ENCODE measurements at regions not wholly inside any gene's neighbourhood (a gene's known extent, or its start where the extent isn't known, plus 50 kb on each side); places are given as distances from the start of the nearest gene placed in this dataset.
"Not testable (repeated sequence)": the region's sequence is repeated elsewhere in the genome, so short reads cannot be mapped to it uniquely, and the experiment has no call there.

DNA sequence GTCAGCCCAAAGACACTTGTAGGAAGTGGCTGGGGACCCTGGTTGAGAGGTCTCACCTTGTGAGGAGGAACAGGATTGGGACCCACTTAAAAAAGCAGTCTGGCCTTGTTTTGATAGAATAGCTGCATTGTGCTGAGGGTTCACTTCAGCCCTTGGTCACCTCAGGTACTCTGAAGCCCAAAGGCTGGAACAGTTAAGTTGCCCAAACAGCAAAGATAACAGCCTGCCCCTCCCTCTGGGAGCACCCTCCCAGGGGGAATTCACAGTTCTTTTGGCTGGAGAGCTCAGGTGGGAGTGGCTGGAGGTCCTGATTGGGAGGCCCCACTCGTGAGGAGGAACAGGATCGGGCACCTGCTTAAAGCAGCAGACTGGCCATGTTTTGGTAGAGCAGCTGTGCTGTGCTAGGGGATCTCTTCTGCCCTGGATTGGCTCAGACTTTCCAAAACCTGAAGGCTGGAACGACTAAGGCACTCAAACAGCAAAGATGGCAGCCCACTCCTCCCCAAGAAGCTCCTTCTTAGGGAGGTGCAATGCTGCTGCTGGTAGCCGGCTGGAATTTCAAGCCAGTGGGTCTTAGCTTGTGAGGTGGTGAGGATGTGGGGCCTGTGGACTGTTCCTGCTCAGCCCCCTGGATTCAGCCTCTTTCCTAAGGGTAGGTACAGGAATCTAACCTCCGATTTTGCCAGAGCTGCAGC is 143.8 kb upstream of the SLC38A2 start:
- TF ChIP-seq CTCF (IDR thresholded peaks at IDR 0.05) (no peak), ZFX (IDR thresholded peaks at IDR 0.05; ENCODE audit: borderline replicate concordance) (no peak)
- no peak overlapping the region for H3K27ac ChIP-seq

GRCh38 chr12:46515829-46516228 is 143.3 kb upstream of the SLC38A2 start:
- TF ChIP-seq CTCF (IDR thresholded peaks at IDR 0.05): no peak
- no peak for TF ChIP-seq ZFX (IDR thresholded peaks at IDR 0.05; ENCODE audit: borderline replicate concordance)
- no peak overlapping the region for H3K27ac ChIP-seq

DNA sequence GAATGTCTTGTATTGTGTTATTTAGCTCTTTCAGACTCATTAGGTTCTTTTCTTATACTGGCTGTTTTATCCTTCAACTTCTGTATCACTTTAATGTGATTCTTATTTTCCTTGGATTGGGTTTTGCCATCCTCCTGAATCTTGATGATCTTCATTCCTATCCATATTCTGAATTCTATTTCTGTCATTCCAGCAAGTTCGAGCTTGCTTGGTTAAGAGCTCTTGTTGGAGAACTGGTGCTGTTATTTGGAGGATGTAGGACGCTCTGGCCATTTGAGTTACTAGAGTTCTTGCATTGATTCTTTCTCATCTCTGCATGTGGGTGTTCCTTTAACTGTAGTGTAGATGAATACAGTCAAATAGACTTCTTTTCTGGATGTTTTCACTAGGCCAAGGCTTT is 142.3 kb upstream of the SLC38A2 start:
- TF ChIP-seq CTCF (IDR thresholded peaks at IDR 0.05) (no peak), ZFX (IDR thresholded peaks at IDR 0.05; ENCODE audit: borderline replicate concordance) (no peak)
- no peak overlapping the region for H3K27ac ChIP-seq

- not testable (repeated sequence) for H3K27ac ChIP-seq
Measured at GRCh38 chr12:46510257-46510656, 137.7 kb upstream of the SLC38A2 start.

GRCh38 chr12:46509135-46509534 is 136.6 kb upstream of the SLC38A2 start:
- no peak for TF ChIP-seq ZFX (IDR thresholded peaks at IDR 0.05; ENCODE audit: borderline replicate concordance)
- TF ChIP-seq CTCF (IDR thresholded peaks at IDR 0.05): no peak
- H3K27ac ChIP-seq: peak overlapping the region; percentile 24; the same call in 1 of the 2 replicates

- TF ChIP-seq ZFX (IDR thresholded peaks at IDR 0.05; ENCODE audit: borderline replicate concordance) (no peak), CTCF (IDR thresholded peaks at IDR 0.05) (no peak)
- H3K27ac ChIP-seq: peak overlapping the region; percentile 24; the same call in 1 of the 2 replicates
Measured at GRCh38 chr12:46508651-46509050, 136.1 kb upstream of the SLC38A2 start.

DNA sequence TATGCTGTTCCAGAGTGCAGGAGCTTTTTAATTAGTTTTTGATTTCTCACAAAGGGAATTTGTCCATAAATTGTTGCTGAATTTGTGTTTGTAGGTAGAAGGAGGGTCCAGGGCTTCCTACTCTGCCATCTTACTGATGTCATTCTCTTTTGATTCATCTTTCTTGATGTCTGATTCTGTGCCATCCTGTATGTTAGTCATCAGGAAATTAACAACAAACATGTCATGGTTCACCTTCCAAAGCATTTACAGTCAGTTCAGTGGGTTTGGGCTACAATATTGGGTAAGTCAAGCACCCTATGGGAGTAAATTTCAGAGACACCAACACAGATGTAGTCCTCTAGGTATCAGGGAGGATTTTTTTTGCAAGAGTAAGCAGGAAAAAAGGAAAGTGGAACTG is 135.2 kb upstream of the SLC38A2 start:
- H3K27ac ChIP-seq: no peak overlapping the region
- TF ChIP-seq ZFX (IDR thresholded peaks at IDR 0.05; ENCODE audit: borderline replicate concordance): no peak
- no peak for TF ChIP-seq CTCF (IDR thresholded peaks at IDR 0.05)

DNA sequence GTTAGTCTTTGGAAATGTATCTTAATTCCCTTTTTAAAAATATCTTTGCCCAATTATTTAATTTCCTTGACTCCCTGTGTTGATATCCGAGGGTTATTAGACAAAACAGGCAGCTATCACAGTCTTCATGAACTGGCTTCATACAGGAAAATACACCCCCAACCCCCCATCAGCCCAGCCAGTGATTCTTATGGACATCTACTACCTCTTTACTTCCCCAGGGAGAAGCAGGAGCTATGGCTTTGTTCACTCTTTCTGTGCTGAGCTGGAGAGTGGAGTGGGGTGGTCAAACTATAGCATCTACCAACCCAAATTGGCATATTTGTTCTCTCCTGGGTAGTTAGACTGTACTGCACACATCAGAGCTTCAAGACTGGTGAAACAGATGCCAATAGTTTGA is 134.4 kb upstream of the SLC38A2 start:
- H3K27ac ChIP-seq: no peak overlapping the region
- no peak for TF ChIP-seq ZFX (IDR thresholded peaks at IDR 0.05; ENCODE audit: borderline replicate concordance)
- TF ChIP-seq CTCF (IDR thresholded peaks at IDR 0.05): no peak
